ENCODE measurements at regions not wholly inside any gene's neighbourhood (a gene's known extent, or its start where the extent isn't known, plus 50 kb on each side); places are given as distances from the start of the nearest gene placed in this dataset.

GRCh38 chr2:238502088-238502810, 75.5 kb downstream of the ASB1 start:
- H3K4me1 ChIP-seq: peaks cover 0 to 7% (median 0%) of the 10 kb centered on the region in 4 donors
- WGBS: 93% methylated on average over 13 of the region's 13 CpGs

GRCh38 chr2:238502956-238503791, 76.4 kb downstream of the ASB1 start:
- Histone ChIP-seq H3K27me3 (no peaks in the 10 kb centered on the region), H3K4me3 (no peak overlapping the region), H3K36me3 (no peaks in the 10 kb centered on the region), H3K4me1 (peaks cover 0 to 7% (median 0%) of the 10 kb centered on the region in 4 donors), H3K27ac (replicated peaks in 1 of 4) (no peak overlapping the region), H3K9me3 (no peaks in the 10 kb centered on the region)
- TF ChIP-seq EP300 (IDR thresholded peaks at IDR 0.05): no peak
- TF ChIP-seq CTCF (IDR thresholded peaks at IDR 0.05): no peak
- no peak for TF ChIP-seq POLR2A (IDR thresholded peaks at IDR 0.05; ENCODE audit: low read depth)
- TF ChIP-seq POLR2AphosphoS5 (IDR thresholded peaks at IDR 0.05): no peak
- intact Hi-C loops (cut with DNase I): no loop called here
- 93% methylated on average over 20 of the region's 23 CpGs for WGBS
- no peak for DNase-seq (ENCODE audit: extremely low spot score)

More at GRCh38 chr2:238502088-238502810, 75.5 kb downstream of the ASB1 start:
- Histone ChIP-seq H3K27me3 (no peaks in the 10 kb centered on the region), H3K9me3 (no peaks in the 10 kb centered on the region), H3K36me3 (no peaks in the 10 kb centered on the region), H3K27ac (replicated peaks in 1 of 4) (no peak overlapping the region), H3K4me3 (no peak overlapping the region)
- intact Hi-C loops (cut with DNase I): no loop called here
- TF ChIP-seq EP300 (IDR thresholded peaks at IDR 0.05) (no peak), POLR2AphosphoS5 (IDR thresholded peaks at IDR 0.05) (no peak), CTCF (IDR thresholded peaks at IDR 0.05) (no peak), POLR2A (IDR thresholded peaks at IDR 0.05; ENCODE audit: low read depth) (no peak)
- DNase-seq (ENCODE audit: extremely low spot score): no peak

- intact Hi-C loops (cut with DNase I): no loop called here
- no peaks in the 10 kb centered on the region for H3K36me3 ChIP-seq
- peaks cover 0 to 11% (median 0%) of the 10 kb centered on the region in 4 donors for H3K4me1 ChIP-seq
- H3K9me3 ChIP-seq: no peaks in the 10 kb centered on the region
- no peak overlapping the region for H3K4me3 ChIP-seq
- no peaks in the 10 kb centered on the region for H3K27me3 ChIP-seq
- WGBS: 78% methylated on average over 22 of the region's 26 CpGs
- TF ChIP-seq POLR2A (IDR thresholded peaks at IDR 0.05; ENCODE audit: low read depth) (no peak), EP300 (IDR thresholded peaks at IDR 0.05) (no peak), POLR2AphosphoS5 (IDR thresholded peaks at IDR 0.05) (no peak), CTCF (IDR thresholded peaks at IDR 0.05) (no peak)
- no peak overlapping the region for H3K27ac ChIP-seq (replicated peaks in 1 of 4)
- DNase-seq (ENCODE audit: extremely low spot score): no peak
Observed at GRCh38 chr2:238504181-238504931, 77.6 kb downstream of the ASB1 start.

GRCh38 chr2:238505119-238505891, 78.6 kb downstream of the ASB1 start:
- H3K27me3 ChIP-seq: no peaks in the 10 kb centered on the region

More at GRCh38 chr2:238505119-238505891, 78.6 kb downstream of the ASB1 start:
- no peak for DNase-seq (ENCODE audit: extremely low spot score)
- TF ChIP-seq POLR2AphosphoS5 (IDR thresholded peaks at IDR 0.05) (no peak), CTCF (IDR thresholded peaks at IDR 0.05) (no peak), EP300 (IDR thresholded peaks at IDR 0.05) (no peak), POLR2A (IDR thresholded peaks at IDR 0.05; ENCODE audit: low read depth) (no peak)
- 93% methylated on average over 15 of the region's 16 CpGs for WGBS
- peaks cover 0 to 12% (median 0%) of the 10 kb centered on the region in 4 donors for H3K4me1 ChIP-seq
- intact Hi-C loops (cut with DNase I): no loop called here
- H3K4me3 ChIP-seq: no peak overlapping the region
- H3K36me3 ChIP-seq: no peaks in the 10 kb centered on the region
- no peak overlapping the region for H3K27ac ChIP-seq (replicated peaks in 1 of 4)
- no peaks in the 10 kb centered on the region for H3K9me3 ChIP-seq

All from esophagus muscularis mucosa (tissue), 4 donors.